ENCODE measurements at regions not wholly inside any gene's neighbourhood (a gene's known extent, or its start where the extent isn't known, plus 50 kb on each side); places are given as distances from the start of the nearest gene placed in this dataset.
A peak's percentile ranks its signal among the peaks of the same experiment; 100 is the strongest.

- peaks cover 6% of the 10 kb centered on the region for H3K9me3 Mint-ChIP-seq
- peaks cover 6% of the 10 kb centered on the region for H3K36me3 Mint-ChIP-seq
- ATAC-seq = no peak
- no peak overlapping the region for H3K4me3 Mint-ChIP-seq
- H3K27me3 Mint-ChIP-seq = peaks cover 9% of the 10 kb centered on the region
- peaks cover 46% of the 10 kb centered on the region for H3K4me1 Mint-ChIP-seq
- H3K27ac Mint-ChIP-seq = no peak overlapping the region
Observed at GRCh38 chr15:69748576-69749185, 296.1 kb downstream of the RPLP1 start.

- peaks cover 44% of the 10 kb centered on the region for H3K4me1 Mint-ChIP-seq
Observed at GRCh38 chr15:69749274-69749673, 296.7 kb downstream of the RPLP1 start.

DNA sequence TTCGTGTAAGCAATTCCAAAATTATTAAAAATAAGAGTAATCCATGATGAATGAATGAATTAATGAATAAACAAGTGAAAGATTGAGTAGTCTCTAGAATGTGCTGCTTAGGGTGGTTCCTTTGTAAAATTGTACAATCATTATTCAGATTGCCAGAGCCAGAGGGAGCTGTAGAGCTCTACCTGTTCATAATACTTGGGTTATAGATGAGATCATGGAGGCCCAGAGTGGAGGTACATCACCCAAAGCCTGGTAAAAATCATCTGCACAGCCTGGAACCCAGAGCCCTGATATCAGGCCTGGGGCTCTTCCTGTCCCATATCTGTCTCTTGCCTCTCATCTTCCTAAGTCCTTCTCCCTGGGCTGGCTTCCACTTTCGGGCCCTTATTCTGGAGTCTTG, 297.2 kb downstream of the RPLP1 start:
- H3K27ac Mint-ChIP-seq = no peak overlapping the region
- peaks cover 6% of the 10 kb centered on the region for H3K36me3 Mint-ChIP-seq
- no peak for ATAC-seq
- peaks cover 44% of the 10 kb centered on the region for H3K4me1 Mint-ChIP-seq
- H3K4me3 Mint-ChIP-seq = no peak overlapping the region
- peaks cover 6% of the 10 kb centered on the region for H3K9me3 Mint-ChIP-seq
- H3K27me3 Mint-ChIP-seq = peaks cover 9% of the 10 kb centered on the region

More at GRCh38 chr15:69749274-69749673, 296.7 kb downstream of the RPLP1 start:
- no peak for ATAC-seq
- H3K4me3 Mint-ChIP-seq = no peak overlapping the region
- peaks cover 6% of the 10 kb centered on the region for H3K36me3 Mint-ChIP-seq
- H3K27me3 Mint-ChIP-seq = peaks cover 9% of the 10 kb centered on the region
- peaks cover 6% of the 10 kb centered on the region for H3K9me3 Mint-ChIP-seq
- H3K27ac Mint-ChIP-seq = no peak overlapping the region

DNA sequence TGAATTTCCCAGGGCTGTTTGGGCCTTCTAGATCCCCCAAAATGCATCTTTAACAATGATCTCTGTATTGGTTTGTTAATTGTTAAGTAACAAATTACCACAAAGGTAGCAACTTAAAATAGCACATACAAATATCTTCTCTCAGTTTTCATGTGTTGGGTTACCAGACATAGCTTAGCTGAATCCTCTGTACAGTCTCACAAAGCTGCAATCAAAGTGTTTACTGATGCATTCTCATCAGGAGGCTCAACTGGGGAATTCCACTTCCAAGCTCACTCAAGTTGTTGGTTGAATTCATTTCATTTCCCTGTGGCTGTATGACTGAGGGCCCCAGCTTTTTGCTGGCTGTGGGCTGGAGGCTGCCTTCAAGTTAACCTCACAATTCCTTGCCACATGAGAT, 297.6 kb downstream of the RPLP1 start:
- no peak for ATAC-seq
- Mint-ChIP-seq H3K27ac (no peak overlapping the region), H3K27me3 (peaks cover 9% of the 10 kb centered on the region), H3K4me1 (peaks cover 45% of the 10 kb centered on the region), H3K4me3 (no peak overlapping the region), H3K36me3 (peaks cover 6% of the 10 kb centered on the region), H3K9me3 (peaks cover 6% of the 10 kb centered on the region)

GRCh38 chr15:69751147-69751546, 298.5 kb downstream of the RPLP1 start:
- ATAC-seq = no peak
- Mint-ChIP-seq H3K27ac (no peak overlapping the region), H3K4me3 (no peak overlapping the region), H3K4me1 (peaks cover 48% of the 10 kb centered on the region), H3K36me3 (peaks cover 6% of the 10 kb centered on the region), H3K27me3 (peaks cover 2% of the 10 kb centered on the region), H3K9me3 (peaks cover 6% of the 10 kb centered on the region)

DNA sequence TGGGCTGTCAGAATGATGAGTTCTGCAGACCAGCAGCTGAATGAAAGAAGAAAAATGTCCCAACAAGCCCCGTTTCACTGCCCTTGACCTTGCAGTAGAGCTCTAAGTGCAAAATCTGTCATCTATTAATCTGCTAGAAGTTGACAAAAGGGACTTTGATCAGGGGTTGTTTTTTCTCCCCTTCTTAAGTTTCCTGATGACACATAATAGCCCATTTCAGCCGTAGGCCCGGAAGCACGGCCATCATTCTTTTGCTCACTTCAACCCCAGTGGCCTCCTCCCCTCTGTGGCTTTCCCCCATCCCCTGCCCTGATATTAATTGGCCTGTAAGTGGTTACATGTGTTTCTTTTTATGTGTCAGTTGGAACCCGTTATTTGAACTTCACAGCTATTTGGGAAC, 298.9 kb downstream of the RPLP1 start:
- H3K4me1 Mint-ChIP-seq = peaks cover 51% of the 10 kb centered on the region
- no peak overlapping the region for H3K4me3 Mint-ChIP-seq
- no peak for ATAC-seq
- no peak overlapping the region for H3K27ac Mint-ChIP-seq
- H3K27me3 Mint-ChIP-seq = no peaks in the 10 kb centered on the region
- H3K36me3 Mint-ChIP-seq = peaks cover 6% of the 10 kb centered on the region
- H3K9me3 Mint-ChIP-seq = peaks cover 6% of the 10 kb centered on the region

DNA sequence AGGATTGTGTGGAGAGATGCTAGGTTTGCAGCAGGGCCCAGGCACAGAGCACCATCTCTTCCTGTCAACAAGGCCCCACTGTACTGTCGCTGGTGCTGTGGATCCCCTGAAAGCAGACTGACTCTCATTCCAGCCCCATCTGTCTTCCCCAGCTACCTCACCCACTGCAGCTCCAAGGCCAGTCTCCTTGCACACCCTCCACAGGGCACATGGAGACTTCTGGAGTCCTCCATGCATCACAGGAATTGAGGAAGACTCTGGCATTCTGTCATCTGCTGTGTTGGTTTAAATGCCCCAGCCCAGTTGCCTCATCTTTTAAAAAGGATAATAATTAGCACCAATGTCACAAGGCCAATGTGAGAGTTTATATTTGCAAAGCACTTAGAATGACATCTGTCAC, 301.2 kb downstream of the RPLP1 start:
- H3K36me3 Mint-ChIP-seq = peaks cover 6% of the 10 kb centered on the region

DNA sequence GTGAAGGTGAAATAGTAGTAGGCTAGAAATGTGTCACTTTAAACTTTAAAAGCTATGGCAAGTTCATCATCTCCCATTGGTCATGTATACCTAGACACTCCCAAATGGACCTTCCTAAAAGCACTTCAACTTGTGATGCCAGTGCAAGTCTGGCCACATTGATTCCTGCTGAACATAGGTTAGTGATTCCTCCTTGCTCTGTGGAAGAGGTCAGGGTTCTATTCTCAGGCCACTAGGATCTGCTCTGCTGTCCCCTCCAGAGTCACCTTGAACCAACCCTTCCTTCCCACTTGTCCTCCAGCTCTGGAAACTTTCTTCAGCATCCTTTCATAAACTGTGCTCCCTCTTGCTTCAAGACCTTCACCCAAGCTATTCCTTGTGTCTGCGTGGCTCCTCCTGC, 301.7 kb downstream of the RPLP1 start:
- ATAC-seq = no peak
- peaks cover 75% of the 10 kb centered on the region for H3K4me1 Mint-ChIP-seq
- H3K9me3 Mint-ChIP-seq = peaks cover 6% of the 10 kb centered on the region
- no peaks in the 10 kb centered on the region for H3K27me3 Mint-ChIP-seq
- no peak overlapping the region for H3K27ac Mint-ChIP-seq
- peaks cover 6% of the 10 kb centered on the region for H3K36me3 Mint-ChIP-seq
- H3K4me3 Mint-ChIP-seq = no peak overlapping the region

More for the DNA sequence above, 301.2 kb downstream of the RPLP1 start:
- Mint-ChIP-seq H3K9me3 (peaks cover 6% of the 10 kb centered on the region), H3K27ac (no peak overlapping the region), H3K4me1 (peaks cover 71% of the 10 kb centered on the region), H3K27me3 (no peaks in the 10 kb centered on the region), H3K4me3 (no peak overlapping the region)
- no peak for ATAC-seq

- peaks cover 6% of the 10 kb centered on the region for H3K36me3 Mint-ChIP-seq
- ATAC-seq = peak; percentile 96
- peak overlapping the region; percentile 33 for H3K27ac Mint-ChIP-seq
- no peaks in the 10 kb centered on the region for H3K27me3 Mint-ChIP-seq
- H3K4me1 Mint-ChIP-seq = peaks cover 80% of the 10 kb centered on the region
- H3K9me3 Mint-ChIP-seq = peaks cover 6% of the 10 kb centered on the region
- peak overlapping the region; percentile 24 for H3K4me3 Mint-ChIP-seq
Observed at GRCh38 chr15:69755551-69756310, 303.1 kb downstream of the RPLP1 start.

GRCh38 chr15:69756440-69756839, 303.8 kb downstream of the RPLP1 start:
- H3K9me3 Mint-ChIP-seq = peaks cover 6% of the 10 kb centered on the region
- peaks cover 81% of the 10 kb centered on the region for H3K4me1 Mint-ChIP-seq
- H3K27me3 Mint-ChIP-seq = no peaks in the 10 kb centered on the region
- peaks cover 6% of the 10 kb centered on the region for H3K36me3 Mint-ChIP-seq
- peak overlapping the region; percentile 33 for H3K27ac Mint-ChIP-seq
- H3K4me3 Mint-ChIP-seq = no peak overlapping the region
- ATAC-seq = no peak

- Mint-ChIP-seq H3K27ac (peak overlapping the region; percentile 33), H3K4me3 (peak overlapping the region; percentile 15), H3K36me3 (peaks cover 6% of the 10 kb centered on the region), H3K4me1 (peaks cover 82% of the 10 kb centered on the region), H3K9me3 (peaks cover 6% of the 10 kb centered on the region), H3K27me3 (no peaks in the 10 kb centered on the region)
- no peak for ATAC-seq
Observed at GRCh38 chr15:69757186-69757585, 304.6 kb downstream of the RPLP1 start.

DNA sequence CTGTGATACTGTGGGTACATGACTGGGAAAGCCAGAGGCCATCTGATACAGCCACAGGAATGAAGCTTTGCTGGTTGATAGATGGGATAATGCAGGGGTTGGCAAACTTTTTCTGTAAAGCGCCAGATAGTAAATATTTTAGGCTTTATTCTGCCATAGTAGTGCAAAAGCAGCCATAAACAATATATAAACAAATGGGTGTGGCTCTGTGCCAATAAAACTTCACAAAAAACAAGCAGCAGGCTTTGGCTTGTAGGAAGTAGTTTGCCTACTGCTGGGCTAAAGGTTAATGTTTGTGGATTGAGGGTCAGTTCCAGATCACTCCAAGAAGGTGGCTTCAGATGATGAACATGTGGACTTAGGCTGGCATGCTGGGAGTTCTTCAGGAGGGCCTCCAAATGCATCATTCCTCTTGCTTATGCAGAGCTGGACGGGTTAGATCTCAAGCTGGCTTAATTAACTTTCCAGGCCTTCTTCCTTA, 305.7 kb downstream of the RPLP1 start:
- no peak for ATAC-seq
- H3K4me1 Mint-ChIP-seq = peaks cover 90% of the 10 kb centered on the region
- no peak overlapping the region for H3K4me3 Mint-ChIP-seq
- H3K9me3 Mint-ChIP-seq = peaks cover 2% of the 10 kb centered on the region
- H3K27me3 Mint-ChIP-seq = no peaks in the 10 kb centered on the region
- H3K36me3 Mint-ChIP-seq = no peaks in the 10 kb centered on the region
- H3K27ac Mint-ChIP-seq = peak overlapping the region; percentile 49

- Mint-ChIP-seq H3K4me3 (peak overlapping the region; percentile 14), H3K27me3 (no peaks in the 10 kb centered on the region), H3K36me3 (no peaks in the 10 kb centered on the region), H3K4me1 (peaks cover 91% of the 10 kb centered on the region), H3K9me3 (no peaks in the 10 kb centered on the region), H3K27ac (peak overlapping the region; percentile 49)
- ATAC-seq = peak; percentile 73
Observed at GRCh38 chr15:69758810-69759790, 306.5 kb downstream of the RPLP1 start.

DNA sequence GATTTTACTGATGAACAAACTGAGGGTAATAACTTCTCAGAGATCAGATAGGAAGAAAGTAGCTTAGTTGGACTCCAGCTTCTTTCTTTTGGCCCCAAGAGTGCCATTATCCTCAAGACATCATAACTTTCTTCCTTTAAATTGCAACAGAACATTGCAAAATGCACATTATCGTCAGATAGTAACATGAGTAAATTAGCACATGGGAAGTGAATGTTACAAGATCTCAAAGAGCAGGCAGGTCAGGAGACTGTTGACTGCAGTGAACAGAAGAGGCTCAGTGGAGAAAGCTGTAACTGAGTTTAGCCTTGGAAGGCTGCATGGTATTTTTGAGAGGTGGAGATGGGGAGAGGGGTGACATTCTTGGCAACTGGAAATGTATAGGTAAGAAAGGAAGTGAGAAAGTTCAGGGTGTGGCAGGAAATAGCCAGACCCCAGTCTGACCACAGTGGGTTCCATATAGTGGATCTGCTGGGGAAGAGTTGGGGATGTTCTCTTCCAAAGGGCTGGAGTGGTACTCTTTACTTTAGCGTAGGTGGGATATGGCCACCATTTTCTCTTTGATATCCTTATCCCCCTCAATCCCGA, 307.7 kb downstream of the RPLP1 start:
- peak; percentile 1 for ATAC-seq
- no peak overlapping the region for H3K4me3 Mint-ChIP-seq

More for the DNA sequence above, 307.7 kb downstream of the RPLP1 start:
- H3K4me1 Mint-ChIP-seq = peaks cover 78% of the 10 kb centered on the region
- H3K36me3 Mint-ChIP-seq = no peaks in the 10 kb centered on the region
- H3K9me3 Mint-ChIP-seq = no peaks in the 10 kb centered on the region
- peak overlapping the region; percentile 65 for H3K27ac Mint-ChIP-seq
- no peaks in the 10 kb centered on the region for H3K27me3 Mint-ChIP-seq

Measured in stimulated activated memory B cell treated with anti-CD40 and anti-IgM and Interleukin-4, amounts not matched to agents 10 μg/mL and 1 μg/mL and 100 μg/mL, for 72 hours (primary cell).